Fibroblast of villous mesenchyme (primary cell): ENCODE measurements at regions not wholly inside any gene's neighbourhood (a gene's known extent, or its start where the extent isn't known, plus 50 kb on each side); places are given as distances from the start of the nearest gene placed in this dataset.
"Not testable (repeated sequence)": the region's sequence is repeated elsewhere in the genome, so short reads cannot be mapped to it uniquely, and the experiment has no call there.

Source experiments
- DNase-seq: peaks from one replicate; pipeline ENCODE4 v3.0.0-alpha.2; 2010; ENCODE audit warnings: low read depth
- H3K4me3 ChIP-seq: 2 replicates; pipeline ENCODE4 v1.5.1; 2011; ENCODE audit warnings: low read depth, mild to moderate bottlenecking, low read length
- TF ChIP-seq, protein P1 (sequence below): IDR thresholded peaks from 2 replicates; pipeline ENCODE4 v1.5.1; 2012; ENCODE audit warnings: low read depth, mild to moderate bottlenecking, low read length; ENCODE audit not compliant: insufficient read depth

DNA sequence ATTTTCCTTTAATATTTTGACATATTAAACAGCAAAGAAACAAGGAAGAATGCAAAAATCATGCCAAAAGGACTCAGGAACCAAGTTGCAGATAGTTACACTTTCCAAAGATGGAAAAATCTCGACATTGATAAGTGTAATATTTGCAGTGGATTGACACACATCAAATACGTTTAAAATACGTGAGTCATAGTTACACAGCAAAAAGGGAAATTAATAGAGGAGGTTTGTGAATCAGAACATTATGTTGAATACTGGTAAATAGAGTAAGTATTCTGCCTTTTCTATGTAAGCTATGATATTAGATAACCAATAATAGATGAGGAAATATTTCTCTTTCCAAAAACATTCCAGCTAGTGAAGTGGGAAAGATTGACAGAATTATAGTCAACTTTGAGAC is 1761.3 kb upstream of the IGFBP7 start:
- no peak for DNase-seq
- TF ChIP-seq, protein P1, sequence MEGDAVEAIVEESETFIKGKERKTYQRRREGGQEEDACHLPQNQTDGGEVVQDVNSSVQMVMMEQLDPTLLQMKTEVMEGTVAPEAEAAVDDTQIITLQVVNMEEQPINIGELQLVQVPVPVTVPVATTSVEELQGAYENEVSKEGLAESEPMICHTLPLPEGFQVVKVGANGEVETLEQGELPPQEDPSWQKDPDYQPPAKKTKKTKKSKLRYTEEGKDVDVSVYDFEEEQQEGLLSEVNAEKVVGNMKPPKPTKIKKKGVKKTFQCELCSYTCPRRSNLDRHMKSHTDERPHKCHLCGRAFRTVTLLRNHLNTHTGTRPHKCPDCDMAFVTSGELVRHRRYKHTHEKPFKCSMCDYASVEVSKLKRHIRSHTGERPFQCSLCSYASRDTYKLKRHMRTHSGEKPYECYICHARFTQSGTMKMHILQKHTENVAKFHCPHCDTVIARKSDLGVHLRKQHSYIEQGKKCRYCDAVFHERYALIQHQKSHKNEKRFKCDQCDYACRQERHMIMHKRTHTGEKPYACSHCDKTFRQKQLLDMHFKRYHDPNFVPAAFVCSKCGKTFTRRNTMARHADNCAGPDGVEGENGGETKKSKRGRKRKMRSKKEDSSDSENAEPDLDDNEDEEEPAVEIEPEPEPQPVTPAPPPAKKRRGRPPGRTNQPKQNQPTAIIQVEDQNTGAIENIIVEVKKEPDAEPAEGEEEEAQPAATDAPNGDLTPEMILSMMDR: no peak
- no peak overlapping the region for H3K4me3 ChIP-seq

DNA sequence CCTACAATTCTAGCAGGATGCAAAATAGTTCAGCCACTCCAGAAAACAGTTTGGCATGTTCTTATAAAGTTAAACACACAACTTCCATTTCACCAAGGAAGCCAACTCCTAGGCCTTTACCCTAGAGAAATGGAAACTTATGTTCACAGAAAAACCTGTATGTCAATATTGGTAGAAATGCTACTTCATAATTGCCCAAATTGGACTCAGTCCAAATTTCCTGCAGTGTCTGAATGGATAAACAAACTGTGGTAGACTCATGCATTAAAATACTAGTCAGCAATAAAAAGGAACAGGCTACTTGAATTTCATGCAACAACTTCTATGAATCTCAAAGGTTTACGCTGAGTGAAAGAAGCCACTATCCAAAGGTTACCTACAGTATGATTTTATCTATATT is 1738.8 kb upstream of the IGFBP7 start:
- TF ChIP-seq, protein P1: no peak
- no peak overlapping the region for H3K4me3 ChIP-seq
- no peak for DNase-seq

DNA sequence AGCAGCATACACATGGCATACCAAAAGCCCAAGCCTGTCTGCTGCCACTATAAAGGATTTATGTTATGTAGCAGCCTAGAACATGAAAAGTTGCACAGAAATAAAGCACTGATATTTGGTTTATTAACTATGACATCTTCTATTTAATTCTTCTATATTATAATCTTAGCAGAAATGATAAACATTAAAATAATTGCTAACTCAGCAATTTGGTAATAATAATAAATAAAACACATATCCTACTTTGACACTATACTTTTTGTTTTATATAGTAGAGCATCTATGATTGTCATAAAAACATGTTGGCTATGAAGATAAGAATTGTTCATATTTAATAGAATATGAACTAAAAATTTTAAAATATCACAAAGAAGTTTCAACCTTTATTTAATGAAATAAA is 1733.3 kb upstream of the IGFBP7 start:
- no peak overlapping the region for H3K4me3 ChIP-seq
- DNase-seq: no peak
- TF ChIP-seq, protein P1: no peak

DNA sequence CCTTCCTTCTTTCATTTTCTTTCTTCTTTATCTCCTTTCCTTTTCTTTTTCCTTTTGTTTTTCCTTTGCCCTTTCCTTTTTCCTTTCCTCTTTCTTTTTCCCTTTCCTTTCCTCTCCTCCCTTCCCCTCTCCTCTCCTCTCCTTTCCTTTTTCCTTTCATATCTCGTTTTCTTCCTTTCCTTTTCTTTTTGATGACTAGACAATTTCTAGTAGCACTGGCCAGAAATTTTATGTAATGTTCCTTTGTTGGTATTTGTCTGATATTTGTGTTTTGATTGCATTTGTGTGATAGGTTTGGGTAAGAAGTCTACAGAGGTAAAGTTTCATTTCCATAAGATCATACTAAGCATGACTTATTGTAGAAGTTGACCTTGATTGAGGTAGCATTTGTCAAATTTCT is 1722.9 kb upstream of the IGFBP7 start:
- H3K4me3 ChIP-seq: no peak overlapping the region
- TF ChIP-seq, protein P1: no peak
- DNase-seq: no peak

DNA sequence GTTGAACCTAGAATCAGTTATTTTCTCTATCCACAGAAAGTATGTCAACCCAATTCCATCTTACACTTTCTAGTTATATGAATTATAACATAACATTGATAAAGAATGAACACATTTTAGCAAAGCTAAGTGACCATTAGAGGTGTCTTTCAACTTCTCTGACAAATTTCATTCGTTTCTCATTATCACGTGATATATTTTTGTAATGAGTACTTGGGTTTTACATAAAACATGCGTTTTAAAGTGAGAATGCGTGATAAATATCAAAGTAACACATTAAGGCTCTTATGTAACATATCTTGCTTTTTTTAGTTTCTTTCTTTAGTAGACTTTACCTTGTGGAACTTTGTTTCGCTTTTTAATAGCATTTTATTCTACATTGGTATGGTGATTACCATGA is 1715.1 kb upstream of the IGFBP7 start:
- no peak overlapping the region for H3K4me3 ChIP-seq
- TF ChIP-seq, protein P1: no peak
- no peak for DNase-seq

DNA sequence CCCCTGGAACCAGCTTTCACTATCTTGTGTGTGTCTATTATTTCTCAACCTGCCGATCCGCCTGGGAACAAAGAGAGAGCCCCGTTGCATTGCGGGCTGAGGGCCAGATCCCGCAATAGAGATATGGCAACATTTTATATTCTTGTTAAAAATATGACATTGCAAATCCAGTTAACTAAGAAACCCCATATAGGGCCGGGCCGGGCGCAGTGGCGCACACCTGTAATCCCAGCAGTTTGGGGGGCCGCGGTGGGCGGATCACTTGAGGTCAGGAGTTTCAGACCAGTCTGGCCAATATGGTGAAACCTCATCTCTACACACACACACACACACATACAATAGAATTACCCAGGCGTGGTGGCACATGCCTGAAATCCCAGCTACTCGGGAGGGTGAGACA is 1708.4 kb upstream of the IGFBP7 start:
- not testable (repeated sequence) for H3K4me3 ChIP-seq

DNA sequence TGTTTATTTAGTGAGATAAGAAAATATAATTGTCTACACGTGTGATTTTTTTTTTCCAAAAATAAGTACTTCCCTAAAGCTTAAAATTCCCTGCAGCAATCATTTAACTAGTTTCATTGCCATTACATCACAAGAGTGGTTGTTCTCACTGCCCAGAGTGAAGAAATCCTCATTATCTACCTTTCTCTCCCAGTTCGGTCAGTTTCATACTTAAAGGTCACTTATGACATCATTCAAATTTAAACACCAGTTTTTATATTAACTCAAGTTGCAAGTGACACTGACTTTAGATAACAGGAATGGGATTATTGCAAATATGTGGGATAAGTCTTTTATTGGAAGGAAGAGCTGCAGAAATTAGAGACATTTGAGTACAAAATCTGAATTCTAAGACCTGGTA is 1699.8 kb upstream of the IGFBP7 start:
- TF ChIP-seq, protein P1: no peak
- H3K4me3 ChIP-seq: no peak overlapping the region
- peak; percentile 14 for DNase-seq

More for the DNA sequence above, 1708.4 kb upstream of the IGFBP7 start:
- not testable (repeated sequence) for DNase-seq
